OCI-LY3 (cell line): ENCODE measurements at regions not wholly inside any gene's neighbourhood (a gene's known extent, or its start where the extent isn't known, plus 50 kb on each side); places are given as distances from the start of the nearest gene placed in this dataset.

Experiments used
- EZH2phosphoT487 ChIP-seq: fragments of 200-600 bp; shearing (Covaris generic); IDR thresholded peaks from 2 replicates; pipeline ENCODE4 v1.6.1; 2018; ENCODE audit warnings: antibody characterized with exemption, mixed run types, low read depth
- TF ChIP-seq, protein P1 (sequence below): fragments of 200-600, 300-600 bp; sonication (generic); IDR thresholded peaks from 2 replicates; pipeline ENCODE4 v1.5.1; 2014; ENCODE audit warnings: antibody characterized with exemption, low read length, low read depth

DNA sequence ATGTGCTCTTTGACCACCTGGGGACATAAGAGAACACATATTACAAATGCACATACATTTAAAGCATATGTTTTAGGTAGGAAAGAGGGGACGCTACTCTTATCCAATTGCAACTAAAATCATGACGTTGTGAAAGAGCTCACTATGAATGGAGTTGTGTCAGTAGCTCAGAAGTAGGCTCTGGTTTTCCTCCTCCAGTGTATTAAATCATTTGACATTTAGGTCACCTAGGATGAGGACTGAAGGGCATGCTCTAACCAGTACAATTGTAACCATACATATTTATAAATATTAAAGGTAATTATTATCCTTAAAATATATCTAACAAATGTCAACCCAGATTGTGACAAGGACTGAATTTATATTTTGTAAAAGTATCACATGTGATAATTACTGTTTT is 389.0 kb downstream of the KLF12 start:
- TF ChIP-seq, protein P1, sequence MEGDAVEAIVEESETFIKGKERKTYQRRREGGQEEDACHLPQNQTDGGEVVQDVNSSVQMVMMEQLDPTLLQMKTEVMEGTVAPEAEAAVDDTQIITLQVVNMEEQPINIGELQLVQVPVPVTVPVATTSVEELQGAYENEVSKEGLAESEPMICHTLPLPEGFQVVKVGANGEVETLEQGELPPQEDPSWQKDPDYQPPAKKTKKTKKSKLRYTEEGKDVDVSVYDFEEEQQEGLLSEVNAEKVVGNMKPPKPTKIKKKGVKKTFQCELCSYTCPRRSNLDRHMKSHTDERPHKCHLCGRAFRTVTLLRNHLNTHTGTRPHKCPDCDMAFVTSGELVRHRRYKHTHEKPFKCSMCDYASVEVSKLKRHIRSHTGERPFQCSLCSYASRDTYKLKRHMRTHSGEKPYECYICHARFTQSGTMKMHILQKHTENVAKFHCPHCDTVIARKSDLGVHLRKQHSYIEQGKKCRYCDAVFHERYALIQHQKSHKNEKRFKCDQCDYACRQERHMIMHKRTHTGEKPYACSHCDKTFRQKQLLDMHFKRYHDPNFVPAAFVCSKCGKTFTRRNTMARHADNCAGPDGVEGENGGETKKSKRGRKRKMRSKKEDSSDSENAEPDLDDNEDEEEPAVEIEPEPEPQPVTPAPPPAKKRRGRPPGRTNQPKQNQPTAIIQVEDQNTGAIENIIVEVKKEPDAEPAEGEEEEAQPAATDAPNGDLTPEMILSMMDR = no peak
- no peak for TF ChIP-seq EZH2phosphoT487
